ENCODE measurements at regions not wholly inside any gene's neighbourhood (a gene's known extent, or its start where the extent isn't known, plus 50 kb on each side); places are given as distances from the start of the nearest gene placed in this dataset.

- no peak for DNase-seq (ENCODE audit: low spot score)
Measured at GRCh38 chr14:75371297-75371696, 56.5 kb upstream of the JDP2 start.

DNA sequence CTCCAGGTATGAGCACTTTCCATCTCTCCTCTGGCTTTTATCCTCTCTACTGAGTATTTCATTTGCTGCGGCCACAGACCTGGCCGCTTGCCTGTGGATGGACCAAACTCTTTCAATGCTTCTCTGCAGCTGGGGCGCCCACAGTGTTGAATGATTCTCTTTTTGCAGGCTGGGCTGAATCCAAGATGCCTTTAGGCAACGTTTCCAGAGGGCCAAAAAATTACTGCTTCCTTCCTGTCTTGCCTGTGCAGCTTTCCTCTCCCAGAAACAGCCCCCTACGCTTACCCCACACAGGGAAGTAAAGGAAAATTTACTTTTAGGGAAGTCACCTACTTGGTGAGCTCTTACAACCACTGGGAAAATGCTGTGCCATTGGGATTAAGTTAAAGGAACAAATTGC lies 55.6 kb upstream of the JDP2 start:
- DNase-seq (ENCODE audit: low spot score): no peak

GRCh38 chr14:75373133-75373532 lies 54.7 kb upstream of the JDP2 start:
- no peak for DNase-seq (ENCODE audit: low spot score)

DNA sequence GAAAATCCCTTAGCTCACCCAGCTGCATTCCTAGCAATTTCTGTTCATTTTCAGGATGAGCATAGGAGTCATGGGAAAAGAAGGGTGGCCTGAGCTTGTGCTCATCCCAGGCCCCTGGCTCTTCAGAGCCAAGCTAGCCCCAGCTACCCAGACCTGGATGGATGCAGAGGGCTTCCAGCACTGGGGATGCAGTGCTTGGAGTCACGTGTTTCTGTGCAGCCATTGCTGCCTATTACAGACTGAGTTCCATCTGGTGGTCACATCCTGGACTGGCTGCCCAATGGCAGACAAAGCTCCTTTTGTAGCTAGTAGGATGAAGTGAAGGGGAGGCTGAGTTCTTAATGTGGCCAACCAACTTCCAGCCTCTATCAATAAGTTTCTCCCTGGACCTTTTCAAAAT lies 54.2 kb upstream of the JDP2 start:
- no peak for DNase-seq (ENCODE audit: low spot score)

GRCh38 chr14:75374911-75375310 lies 52.9 kb upstream of the JDP2 start:
- no peak for DNase-seq (ENCODE audit: low spot score)

GRCh38 chr14:75375983-75376382 lies 51.8 kb upstream of the JDP2 start:
- DNase-seq (ENCODE audit: low spot score): no peak

Measured in hepatic stellate cell (primary cell).